GM12892 (cell line): ENCODE measurements at regions not wholly inside any gene's neighbourhood (a gene's known extent, or its start where the extent isn't known, plus 50 kb on each side); places are given as distances from the start of the nearest gene placed in this dataset.

Experiments
- POLR2A ChIP-seq: IDR thresholded peaks from 2 replicates; pipeline ENCODE4 v1.6.1; 2011; ENCODE audit warnings: low read depth, low read length, control low read depth
- POLR2AphosphoS5 ChIP-seq: IDR thresholded peaks from 2 replicates; pipeline ENCODE4 v1.6.1; 2011; ENCODE audit warnings: low read depth, low read length, control low read depth

DNA sequence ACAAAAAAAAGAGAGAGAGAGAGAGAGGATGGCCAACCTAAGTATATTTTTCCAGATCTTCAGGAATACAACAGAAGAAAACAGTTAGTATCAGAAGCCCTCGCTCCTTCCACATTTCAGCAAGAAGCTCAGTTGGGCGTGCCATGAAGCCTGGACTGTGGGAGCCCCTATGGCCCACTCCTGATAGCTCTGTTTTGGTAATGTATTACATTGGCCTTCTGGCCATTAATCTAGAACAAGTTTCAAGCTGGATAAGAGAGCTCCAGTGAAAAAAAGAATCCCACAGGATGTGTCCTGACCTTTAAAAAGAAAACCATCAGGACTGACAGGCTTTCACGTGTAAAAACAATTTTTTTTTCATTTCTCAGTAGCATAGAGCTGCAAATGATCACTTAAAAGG is 197.9 kb downstream of the ICOS start:
- TF ChIP-seq POLR2AphosphoS5 (no peak), POLR2A (no peak)
